ENCODE measurements at regions not wholly inside any gene's neighbourhood (a gene's known extent, or its start where the extent isn't known, plus 50 kb on each side); places are given as distances from the start of the nearest gene placed in this dataset.

- TF ChIP-seq EZH2 (IDR thresholded peaks at IDR 0.05; ENCODE audit: insufficient read depth, poor library complexity, severe bottlenecking) (no peak), EZH2phosphoT487 (IDR thresholded peaks at IDR 0.05; ENCODE audit: insufficient read depth, low read depth) (no peak)
Measured at GRCh38 chr9:19555214-19555613, 146.4 kb downstream of the ACER2 start.
